ENCODE measurements at regions not wholly inside any gene's neighbourhood (a gene's known extent, or its start where the extent isn't known, plus 50 kb on each side); places are given as distances from the start of the nearest gene placed in this dataset.

- TF ChIP-seq CTCF (IDR thresholded peaks at IDR 0.05; ENCODE audit: borderline replicate concordance, insufficient read depth, low read depth, low read length), result no peak
- H3K4me3 ChIP-seq (ENCODE audit: low read depth, low read length), result no peak overlapping the region
Measured at GRCh38 chr10:10418387-10418786, 599.3 kb upstream of the CELF2 start.

- no peak overlapping the region for H3K4me3 ChIP-seq (ENCODE audit: low read depth, low read length)
- no peak for TF ChIP-seq CTCF (IDR thresholded peaks at IDR 0.05; ENCODE audit: borderline replicate concordance, insufficient read depth, low read depth, low read length)
Measured at GRCh38 chr10:10421071-10421470, 596.6 kb upstream of the CELF2 start.

DNA sequence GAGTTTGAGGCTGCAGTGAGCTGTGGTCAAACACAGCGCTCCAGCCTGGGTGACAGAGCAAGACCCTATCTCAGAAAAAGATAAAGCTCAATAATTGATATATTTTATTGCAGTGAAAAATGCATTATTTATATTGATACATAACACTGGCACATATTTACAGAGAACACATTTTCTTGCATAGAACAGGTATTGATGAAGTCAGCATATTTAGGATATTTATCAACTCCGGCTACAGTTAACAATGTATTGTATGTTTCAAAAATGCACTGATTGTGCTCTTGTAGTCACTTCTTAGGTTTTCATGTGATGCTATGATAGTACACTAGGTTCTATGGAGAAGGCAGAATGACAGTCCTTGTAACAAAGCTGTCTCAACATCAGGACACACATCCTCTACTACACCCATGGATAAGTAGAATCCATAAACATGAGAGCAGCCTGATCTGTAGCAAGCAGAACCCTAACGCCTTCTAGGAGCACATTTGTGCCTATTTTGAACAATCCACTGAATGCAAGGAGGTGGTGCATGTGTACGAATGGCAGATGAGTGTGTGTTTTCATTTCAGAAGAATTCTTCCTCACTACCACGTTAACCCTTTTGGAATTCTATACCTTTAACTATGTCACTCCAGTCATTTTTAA is 586.1 kb upstream of the CELF2 start:
- no peak for TF ChIP-seq CTCF (IDR thresholded peaks at IDR 0.05; ENCODE audit: borderline replicate concordance, insufficient read depth, low read depth, low read length)

DNA sequence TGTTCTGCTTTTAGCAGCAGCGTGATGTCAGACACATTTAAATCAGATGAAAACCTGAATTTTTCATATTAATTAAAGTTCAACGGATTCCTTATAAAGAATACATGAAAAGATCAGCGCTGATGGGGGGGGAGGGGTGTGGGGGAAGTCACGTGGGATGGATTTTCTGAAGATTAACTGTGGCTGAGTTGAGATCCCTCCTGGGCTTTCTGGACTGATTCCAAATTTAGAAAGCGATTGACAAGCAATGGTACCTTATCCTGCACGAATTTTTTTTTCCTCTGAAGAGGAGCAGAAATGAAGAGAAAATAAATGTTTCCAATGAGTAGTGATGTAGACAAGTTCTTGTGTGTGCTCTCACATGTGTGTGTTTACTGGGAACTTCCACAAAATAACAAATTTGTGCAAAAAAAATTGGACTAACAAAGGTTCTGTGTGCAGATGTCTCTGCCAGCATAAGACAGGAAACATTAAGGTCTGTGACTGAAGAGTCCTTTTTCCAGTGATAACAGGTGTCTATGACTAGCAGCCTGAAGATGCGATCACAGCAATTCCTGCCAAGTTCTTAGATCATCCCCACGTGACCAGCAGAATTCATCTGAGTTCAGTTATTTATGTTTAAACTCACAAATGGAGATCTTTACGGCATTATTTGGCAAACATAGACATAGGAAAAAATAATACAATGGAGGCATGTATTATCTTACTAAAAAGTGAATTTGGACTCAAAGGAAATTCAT is 585.2 kb upstream of the CELF2 start:
- H3K4me3 ChIP-seq (ENCODE audit: low read depth, low read length), result no peak overlapping the region
- no peak for TF ChIP-seq CTCF (IDR thresholded peaks at IDR 0.05; ENCODE audit: borderline replicate concordance, insufficient read depth, low read depth, low read length)

More for the DNA sequence above, 586.1 kb upstream of the CELF2 start:
- H3K4me3 ChIP-seq (ENCODE audit: low read depth, low read length), result no peak overlapping the region

- H3K4me3 ChIP-seq (ENCODE audit: low read depth, low read length), result no peak overlapping the region
- no peak for TF ChIP-seq CTCF (IDR thresholded peaks at IDR 0.05; ENCODE audit: borderline replicate concordance, insufficient read depth, low read depth, low read length)
Measured at GRCh38 chr10:10434312-10434711, 583.4 kb upstream of the CELF2 start.

DNA sequence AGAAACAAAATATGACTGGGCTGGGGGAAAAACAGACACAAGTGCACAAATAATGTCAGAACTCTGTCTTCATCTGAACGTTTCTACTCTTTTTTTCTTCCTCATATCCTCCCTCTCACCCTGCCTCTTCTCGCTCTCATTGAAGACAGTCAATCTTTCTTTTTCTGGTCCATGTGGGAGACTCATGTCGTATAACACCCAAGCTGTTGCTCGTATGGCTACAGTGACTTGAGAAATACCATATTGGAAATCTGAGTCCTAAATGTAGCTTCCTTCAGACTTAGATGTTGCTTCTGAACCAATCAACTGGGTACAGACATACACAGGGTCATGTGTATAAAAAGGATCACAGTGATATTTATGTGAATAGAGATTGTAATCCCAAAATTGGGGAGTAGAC is 579.8 kb upstream of the CELF2 start:
- no peak for TF ChIP-seq CTCF (IDR thresholded peaks at IDR 0.05; ENCODE audit: borderline replicate concordance, insufficient read depth, low read depth, low read length)
- H3K4me3 ChIP-seq (ENCODE audit: low read depth, low read length), result no peak overlapping the region

All from GM12875 (cell line).